Dendritic cell treated with granulocyte-macrophage colony-stimulating factor and Interleukin-4, amounts not matched to agents 40 ng/mL and 50 ng/mL, for 4 days (primary cell): ENCODE measurements at regions not wholly inside any gene's neighbourhood (a gene's known extent, or its start where the extent isn't known, plus 50 kb on each side); places are given as distances from the start of the nearest gene placed in this dataset.
"Not testable (repeated sequence)": the region's sequence is repeated elsewhere in the genome, so short reads cannot be mapped to it uniquely, and the experiment has no call there.

Source experiments
- H3K27ac Mint-ChIP-seq: one replicate; pipeline ENCODE4 v1.8.0; 2022; ENCODE audit warnings: mild to moderate bottlenecking, mixed read lengths
- H3K27me3 Mint-ChIP-seq: one replicate; pipeline ENCODE4 v1.8.0; 2022; ENCODE audit warnings: mild to moderate bottlenecking, mixed read lengths
- H3K36me3 Mint-ChIP-seq: one replicate; pipeline ENCODE4 v1.8.0; 2022; ENCODE audit warnings: low read depth, mixed read lengths
- H3K4me1 Mint-ChIP-seq: one replicate; pipeline ENCODE4 v1.8.0; 2022; ENCODE audit warnings: low read depth, mixed read lengths
- H3K4me3 Mint-ChIP-seq: one replicate; pipeline ENCODE4 v1.8.0; 2022; ENCODE audit warnings: mild to moderate bottlenecking, moderate library complexity, mixed read lengths
- H3K9me3 Mint-ChIP-seq: one replicate; pipeline ENCODE4 v1.8.0; 2022; ENCODE audit warnings: mixed read lengths
- intact Hi-C: fragments of 100-400 bp; cut with micrococcal nuclease; formaldehyde crosslinking; loops from one replicate; pipeline ENCODE4 v1.15.0; 2022

DNA sequence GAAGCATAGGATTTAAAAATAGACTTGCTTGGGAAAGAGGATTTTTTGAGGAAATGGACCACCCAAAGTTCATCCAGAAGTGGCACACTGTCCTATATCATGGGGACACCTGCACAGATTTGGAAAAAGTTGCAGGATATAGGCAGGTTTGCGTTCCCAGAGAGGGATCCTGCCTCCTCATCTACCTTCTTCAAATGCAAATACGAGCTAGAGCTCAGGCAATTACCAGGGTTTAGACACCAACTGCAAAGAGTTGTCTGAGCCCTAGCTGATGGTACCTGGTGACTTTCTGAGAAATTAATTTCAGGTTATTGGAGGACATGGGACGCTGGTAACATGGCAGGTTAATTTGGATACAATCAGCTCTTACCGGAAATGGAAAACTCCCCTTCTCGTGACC lies 423.7 kb upstream of the MTPN start:
- H3K27ac Mint-ChIP-seq, result no peak overlapping the region
- H3K27me3 Mint-ChIP-seq, result no peaks in the 10 kb centered on the region
- intact Hi-C loops, result no loop called here
- no peaks in the 10 kb centered on the region for H3K4me1 Mint-ChIP-seq
- no peaks in the 10 kb centered on the region for H3K9me3 Mint-ChIP-seq
- no peaks in the 10 kb centered on the region for H3K36me3 Mint-ChIP-seq
- H3K4me3 Mint-ChIP-seq, result no peak overlapping the region

DNA sequence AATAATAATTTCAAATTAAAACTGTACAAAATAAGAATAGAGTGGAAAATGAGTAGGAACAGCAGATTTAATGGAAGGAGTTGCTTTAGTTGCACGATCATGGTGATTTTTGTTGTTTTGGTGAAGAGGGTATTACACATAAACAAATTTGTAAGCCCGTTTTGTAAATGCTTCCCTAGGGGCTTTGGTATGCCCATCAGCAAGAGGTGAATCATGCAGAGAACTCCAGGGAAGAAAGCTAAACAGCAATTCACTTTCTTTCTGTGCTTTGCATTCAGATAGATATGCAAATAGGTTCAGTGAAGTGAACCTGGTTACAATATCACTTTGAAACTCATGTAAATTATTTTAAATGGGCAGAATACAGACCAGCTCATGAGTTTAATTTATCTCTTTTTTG lies 422.2 kb upstream of the MTPN start:
- Mint-ChIP-seq H3K27ac (no peak overlapping the region), H3K36me3 (no peaks in the 10 kb centered on the region), H3K4me1 (no peaks in the 10 kb centered on the region), H3K27me3 (no peaks in the 10 kb centered on the region), H3K9me3 (no peaks in the 10 kb centered on the region), H3K4me3 (no peak overlapping the region)
- intact Hi-C loops, result no loop called here

DNA sequence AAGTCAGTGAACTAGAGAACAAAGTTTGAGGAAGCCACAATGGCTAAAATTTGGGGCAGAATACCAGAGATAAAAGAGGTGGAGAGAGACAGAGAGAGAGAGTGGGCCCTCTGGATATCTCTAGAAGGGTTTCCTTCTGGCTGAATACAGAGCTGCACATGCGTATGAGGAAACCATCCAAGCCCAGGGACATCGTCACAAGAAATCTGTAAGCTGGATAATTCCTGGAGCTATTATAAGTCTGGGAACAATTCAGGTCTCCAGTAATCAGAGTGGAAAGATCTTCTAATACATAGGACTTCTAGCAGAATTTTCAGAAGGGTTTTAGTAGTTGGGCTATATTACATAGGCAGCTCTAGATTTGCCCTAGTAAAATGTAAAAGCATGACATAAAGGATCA lies 415.7 kb upstream of the MTPN start:
- Mint-ChIP-seq H3K4me1 (no peaks in the 10 kb centered on the region), H3K9me3 (no peaks in the 10 kb centered on the region), H3K36me3 (no peaks in the 10 kb centered on the region), H3K4me3 (no peak overlapping the region), H3K27ac (no peak overlapping the region), H3K27me3 (no peaks in the 10 kb centered on the region)
- intact Hi-C loops, result no loop called here

DNA sequence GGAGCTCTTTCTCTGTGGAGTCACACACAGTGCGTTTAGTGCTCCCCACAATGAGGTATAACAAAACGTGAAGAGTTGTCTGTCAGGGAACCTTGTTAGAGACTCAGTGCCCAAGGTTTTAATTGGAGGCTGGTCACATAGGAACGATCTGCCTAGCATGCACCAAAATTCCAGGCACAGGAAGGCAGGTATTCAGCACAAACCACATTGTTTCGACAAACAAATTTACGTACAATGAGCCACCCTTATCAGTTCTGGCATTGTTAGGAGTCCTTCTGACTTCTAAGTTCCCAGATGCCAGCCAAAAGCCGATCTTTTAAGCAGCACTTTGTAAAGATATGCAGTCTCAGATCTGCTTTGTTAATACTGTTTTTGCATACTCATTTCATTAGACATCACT lies 414.2 kb upstream of the MTPN start:
- H3K36me3 Mint-ChIP-seq, result no peaks in the 10 kb centered on the region
- H3K27ac Mint-ChIP-seq, result no peak overlapping the region
- intact Hi-C loops, result no loop called here
- no peaks in the 10 kb centered on the region for H3K9me3 Mint-ChIP-seq
- H3K27me3 Mint-ChIP-seq, result no peaks in the 10 kb centered on the region
- H3K4me1 Mint-ChIP-seq, result no peaks in the 10 kb centered on the region
- no peak overlapping the region for H3K4me3 Mint-ChIP-seq

DNA sequence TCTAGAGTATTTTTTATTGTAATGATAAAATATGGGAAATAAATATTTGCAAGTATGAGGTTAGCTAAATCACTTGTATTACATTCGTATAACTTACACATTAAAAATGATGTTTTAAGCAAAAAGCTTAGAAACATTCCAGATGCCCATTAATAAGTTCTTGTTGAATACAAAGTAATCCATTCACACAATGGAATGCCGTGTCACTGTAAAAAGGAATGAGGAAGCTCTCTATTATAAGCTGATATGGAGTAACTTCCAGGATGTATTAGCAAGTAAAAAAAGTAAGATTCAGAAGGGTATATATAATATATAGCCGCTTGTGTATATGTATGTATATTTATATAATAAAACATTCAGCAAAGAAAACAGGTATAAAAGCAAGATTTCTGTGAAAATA lies 412.8 kb upstream of the MTPN start:
- Mint-ChIP-seq H3K27me3 (no peaks in the 10 kb centered on the region), H3K4me1 (no peaks in the 10 kb centered on the region), H3K9me3 (no peaks in the 10 kb centered on the region), H3K36me3 (no peaks in the 10 kb centered on the region), H3K27ac (no peak overlapping the region), H3K4me3 (no peak overlapping the region)
- intact Hi-C loops, result no loop called here

DNA sequence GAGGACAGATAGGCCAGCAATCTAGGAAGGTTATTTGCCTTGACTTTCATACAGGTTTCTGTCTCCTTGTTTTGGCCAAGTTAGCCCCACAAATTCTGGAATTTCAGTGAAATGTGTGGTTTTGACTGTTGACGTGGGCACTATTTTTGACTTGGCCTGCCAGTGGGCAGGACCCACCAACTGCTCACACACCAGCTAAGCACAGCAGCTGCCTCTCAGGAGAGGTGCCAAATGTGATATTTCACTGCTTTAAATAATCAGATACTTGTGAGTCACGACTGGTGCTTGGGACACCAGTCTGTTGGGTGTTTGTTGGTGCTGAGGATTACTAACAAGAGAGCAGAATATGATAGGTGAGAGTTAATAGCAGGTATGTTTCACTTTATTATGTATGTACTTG lies 409.7 kb upstream of the MTPN start:
- Mint-ChIP-seq H3K4me1 (no peaks in the 10 kb centered on the region), H3K4me3 (no peak overlapping the region), H3K9me3 (no peaks in the 10 kb centered on the region), H3K36me3 (no peaks in the 10 kb centered on the region), H3K27me3 (no peaks in the 10 kb centered on the region), H3K27ac (no peak overlapping the region)
- intact Hi-C loops, result no loop called here

DNA sequence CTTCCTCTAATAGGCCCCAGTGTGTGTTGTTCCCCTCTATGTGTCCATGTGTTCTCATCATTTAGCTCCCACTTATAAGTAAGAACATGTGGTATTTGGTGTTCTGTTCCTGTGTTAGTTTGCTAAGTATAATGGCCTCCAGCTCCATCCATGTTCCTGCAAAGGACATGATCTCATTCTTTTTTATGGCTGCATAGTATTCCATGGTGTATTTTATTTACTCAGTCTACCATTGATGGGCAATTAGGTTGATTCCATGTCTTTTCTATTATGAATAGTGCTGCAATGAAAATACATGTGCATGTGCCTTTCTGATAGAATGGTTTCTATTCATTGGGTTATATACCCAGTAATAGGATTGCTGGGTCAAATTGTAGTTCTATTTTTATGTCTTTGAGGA lies 394.2 kb upstream of the MTPN start:
- H3K27me3 Mint-ChIP-seq, intact Hi-C loops, H3K9me3 Mint-ChIP-seq, H3K4me1 Mint-ChIP-seq, H3K27ac Mint-ChIP-seq, H3K4me3 Mint-ChIP-seq, H3K36me3 Mint-ChIP-seq: not testable (repeated sequence)

DNA sequence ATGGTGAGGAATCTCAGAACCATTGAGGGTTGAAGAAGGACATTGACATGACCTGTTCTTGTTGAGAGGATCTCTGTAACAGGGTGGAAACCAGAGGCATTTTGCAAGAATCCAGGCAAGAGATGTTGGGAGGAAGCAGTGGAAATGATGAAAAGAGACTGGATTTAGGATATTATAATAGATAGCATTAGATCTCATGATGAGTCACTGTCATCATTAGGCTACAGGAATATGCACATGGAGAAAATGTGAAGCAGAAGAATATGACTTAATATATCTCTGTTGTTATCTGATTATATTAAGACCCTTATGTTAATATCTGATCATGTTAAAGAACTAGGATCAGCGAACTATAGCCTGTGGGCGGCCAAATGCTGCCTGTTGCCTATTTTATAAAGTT lies 393.0 kb upstream of the MTPN start:
- intact Hi-C loops, result no loop called here
- no peaks in the 10 kb centered on the region for H3K4me1 Mint-ChIP-seq
- H3K9me3 Mint-ChIP-seq, result no peaks in the 10 kb centered on the region
- no peak overlapping the region for H3K27ac Mint-ChIP-seq
- H3K4me3 Mint-ChIP-seq, result no peak overlapping the region
- H3K27me3 Mint-ChIP-seq, result no peaks in the 10 kb centered on the region
- no peaks in the 10 kb centered on the region for H3K36me3 Mint-ChIP-seq

DNA sequence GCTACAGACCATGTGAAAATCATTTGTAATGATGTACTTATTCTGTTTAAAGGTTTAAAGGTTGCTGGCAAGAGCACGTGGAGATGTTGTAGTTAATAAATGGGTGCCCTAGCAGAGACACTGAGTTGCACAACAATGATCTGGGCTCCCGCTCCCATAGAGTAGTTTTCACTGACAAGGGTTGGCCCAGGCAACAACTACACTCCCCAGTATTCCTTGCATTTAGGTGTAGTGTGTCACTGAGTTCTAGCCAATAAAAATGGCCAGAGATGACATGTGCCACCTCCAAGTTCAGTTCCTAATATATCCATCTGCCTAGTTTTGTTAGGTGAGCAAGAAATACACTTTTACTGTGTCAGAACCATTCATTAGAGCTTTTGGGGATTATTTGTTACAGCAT lies 392.1 kb upstream of the MTPN start:
- Mint-ChIP-seq H3K27ac (no peak overlapping the region), H3K36me3 (no peaks in the 10 kb centered on the region), H3K27me3 (no peaks in the 10 kb centered on the region), H3K4me1 (no peaks in the 10 kb centered on the region), H3K4me3 (no peak overlapping the region), H3K9me3 (no peaks in the 10 kb centered on the region)
- intact Hi-C loops, result no loop called here

DNA sequence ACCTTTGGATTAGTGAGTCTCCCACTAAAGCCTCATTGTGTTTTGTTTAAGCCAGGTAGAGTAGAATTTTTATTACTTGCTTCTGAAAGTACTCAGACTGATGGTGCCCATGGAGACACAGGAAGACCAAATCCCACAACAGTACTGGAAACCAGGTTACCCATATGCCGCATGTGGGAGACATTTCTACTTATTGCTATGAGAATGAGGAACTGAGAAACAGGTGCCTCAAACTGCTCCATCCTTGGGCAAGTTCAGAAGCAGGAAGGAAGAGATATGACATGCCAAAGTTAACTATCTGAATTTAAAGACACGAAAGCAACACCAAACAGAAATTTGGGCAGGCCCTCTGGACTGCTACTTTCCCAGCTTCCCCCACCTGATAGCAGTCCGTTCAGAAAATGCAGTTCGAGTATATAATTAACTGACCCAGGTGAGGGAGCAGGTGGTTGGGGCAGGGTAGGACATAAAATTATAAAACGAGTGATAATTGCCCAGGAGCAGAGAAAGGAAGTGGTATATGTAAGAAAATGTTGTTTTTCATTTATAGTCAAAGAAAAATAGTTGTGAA lies 382.3 kb upstream of the MTPN start:
- H3K36me3 Mint-ChIP-seq, result no peaks in the 10 kb centered on the region
- no peaks in the 10 kb centered on the region for H3K27me3 Mint-ChIP-seq
- H3K4me3 Mint-ChIP-seq, result no peak overlapping the region
- intact Hi-C loops, result no loop called here
- peaks cover 20% of the 10 kb centered on the region for H3K9me3 Mint-ChIP-seq
- H3K27ac Mint-ChIP-seq, result no peak overlapping the region
- H3K4me1 Mint-ChIP-seq, result no peaks in the 10 kb centered on the region

DNA sequence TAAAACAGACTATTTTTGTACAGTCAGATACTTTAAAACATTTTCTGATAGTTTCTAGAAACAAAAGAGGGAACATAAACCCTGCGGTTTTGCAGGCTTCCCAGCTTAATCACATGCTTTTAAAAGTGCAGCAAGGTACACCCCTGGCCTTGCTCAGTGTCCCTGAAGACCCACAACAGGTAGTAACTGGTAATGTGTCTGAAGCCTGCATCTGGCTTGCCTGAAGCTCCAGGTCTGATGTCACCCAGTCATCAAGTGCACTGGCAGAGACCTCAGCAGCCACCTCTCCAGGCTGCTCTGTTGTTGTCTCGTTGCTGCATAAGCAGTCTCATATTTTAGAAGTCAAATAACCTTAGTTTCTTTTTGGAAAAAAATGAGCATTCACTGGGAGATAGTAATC lies 376.1 kb upstream of the MTPN start:
- H3K27me3 Mint-ChIP-seq, result no peaks in the 10 kb centered on the region

DNA sequence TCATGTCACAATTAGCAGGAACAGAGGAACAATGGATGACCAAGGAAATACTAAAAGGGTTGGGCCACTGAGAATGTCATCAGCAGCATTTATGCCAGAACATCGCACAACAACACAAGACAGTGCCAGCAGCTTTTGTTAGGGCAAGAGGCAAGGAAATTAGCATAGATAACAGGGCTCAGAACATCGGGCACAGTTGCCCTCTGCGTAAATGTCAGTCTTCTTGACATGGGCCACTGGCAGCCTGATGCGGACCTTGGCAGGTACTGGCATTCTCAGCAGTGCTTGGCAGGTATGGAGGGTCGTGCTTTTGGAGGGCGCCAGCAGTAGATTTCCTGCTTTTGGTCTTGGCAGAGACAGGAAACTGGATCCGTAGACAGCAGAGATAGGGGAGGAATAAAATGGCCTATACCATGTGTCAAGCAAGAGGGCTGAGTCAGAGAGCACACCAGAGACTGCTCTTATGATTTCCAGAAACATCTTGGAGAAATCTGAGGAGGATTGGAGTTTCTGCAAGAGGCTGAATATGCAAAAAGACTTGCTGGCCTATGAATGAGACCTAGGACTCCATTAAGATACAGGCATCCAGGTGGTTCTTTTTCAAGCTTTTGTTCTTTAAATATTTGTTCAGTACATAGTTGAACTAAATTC lies 371.5 kb upstream of the MTPN start:
- intact Hi-C loops, result no loop called here
- H3K27ac Mint-ChIP-seq, result no peak overlapping the region

More for the DNA sequence above, 376.1 kb upstream of the MTPN start:
- H3K36me3 Mint-ChIP-seq, result no peaks in the 10 kb centered on the region
- no peak overlapping the region for H3K4me3 Mint-ChIP-seq
- intact Hi-C loops, result no loop called here
- no peaks in the 10 kb centered on the region for H3K4me1 Mint-ChIP-seq
- no peak overlapping the region for H3K27ac Mint-ChIP-seq
- peaks cover 2% of the 10 kb centered on the region for H3K9me3 Mint-ChIP-seq

DNA sequence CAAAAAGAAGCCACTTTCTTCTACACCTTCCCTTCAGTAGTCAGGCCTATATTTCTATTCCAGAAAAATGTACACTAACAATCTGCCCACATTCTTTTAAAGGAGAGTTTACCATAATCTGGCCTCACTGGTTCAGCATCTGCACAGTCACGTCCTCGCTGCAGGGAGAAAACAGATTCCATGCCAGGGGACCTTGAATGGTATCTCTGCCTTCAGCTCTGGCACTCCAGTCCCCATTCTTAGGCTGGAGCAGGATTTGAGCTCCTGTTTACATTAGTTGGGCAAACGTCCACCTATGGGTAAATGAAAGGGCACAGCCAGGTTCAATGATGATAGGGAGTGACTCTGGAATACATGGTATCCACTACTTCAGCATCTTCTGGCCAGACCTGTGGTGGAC lies 371.0 kb upstream of the MTPN start:
- Mint-ChIP-seq H3K36me3 (no peaks in the 10 kb centered on the region), H3K27ac (no peak overlapping the region), H3K27me3 (no peaks in the 10 kb centered on the region), H3K9me3 (peaks cover 8% of the 10 kb centered on the region), H3K4me1 (no peaks in the 10 kb centered on the region), H3K4me3 (no peak overlapping the region)
- intact Hi-C loops, result no loop called here

More for the DNA sequence above, 371.5 kb upstream of the MTPN start:
- Mint-ChIP-seq H3K9me3 (peaks cover 8% of the 10 kb centered on the region), H3K4me1 (no peaks in the 10 kb centered on the region), H3K27me3 (no peaks in the 10 kb centered on the region), H3K4me3 (no peak overlapping the region), H3K36me3 (no peaks in the 10 kb centered on the region)

DNA sequence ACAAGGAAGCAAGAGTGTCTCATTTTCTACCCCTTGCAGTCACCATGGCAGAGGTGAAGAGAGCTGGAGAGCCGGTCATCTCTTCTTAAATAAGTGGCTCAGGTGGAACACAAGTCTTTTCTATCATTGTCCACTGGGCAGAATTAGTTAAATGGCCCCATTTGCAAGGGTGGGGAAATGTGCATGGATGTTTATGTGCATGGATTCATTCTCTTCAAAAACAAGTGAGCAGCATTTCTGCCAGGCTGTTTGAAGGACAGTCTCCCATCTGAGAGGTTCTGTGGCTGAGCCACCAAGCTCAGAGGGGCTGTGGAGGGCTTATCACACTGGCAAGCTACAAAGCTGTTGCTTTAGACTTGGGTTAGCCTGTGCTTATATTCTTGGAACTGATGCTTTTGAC lies 370.3 kb upstream of the MTPN start:
- H3K4me3 Mint-ChIP-seq, result no peak overlapping the region
- H3K36me3 Mint-ChIP-seq, result no peaks in the 10 kb centered on the region
- intact Hi-C loops, result no loop called here
- H3K4me1 Mint-ChIP-seq, result no peaks in the 10 kb centered on the region
- H3K27ac Mint-ChIP-seq, result no peak overlapping the region
- H3K9me3 Mint-ChIP-seq, result peaks cover 8% of the 10 kb centered on the region
- H3K27me3 Mint-ChIP-seq, result no peaks in the 10 kb centered on the region

DNA sequence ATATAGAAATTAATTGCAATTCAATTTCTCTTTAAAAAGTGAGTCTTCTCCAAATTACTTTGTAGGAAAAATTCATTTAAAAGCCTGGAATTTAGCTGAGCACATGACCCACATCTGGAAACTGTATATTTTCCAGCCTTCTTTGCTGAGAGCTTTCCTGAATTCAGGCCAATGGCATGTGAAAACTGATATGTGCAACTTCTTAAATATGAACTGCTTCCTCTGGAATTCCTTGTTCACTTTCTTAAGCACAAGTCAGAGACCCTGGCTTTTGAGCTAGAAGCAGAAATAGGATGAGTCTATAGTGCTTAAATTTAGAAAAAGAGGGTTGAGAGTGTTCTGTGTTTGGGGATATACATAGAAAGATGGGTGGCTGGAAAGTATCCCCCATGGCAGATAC lies 365.1 kb upstream of the MTPN start:
- peaks cover 13% of the 10 kb centered on the region for H3K9me3 Mint-ChIP-seq
- intact Hi-C loops, result no loop called here

More for the DNA sequence above, 365.1 kb upstream of the MTPN start:
- H3K36me3 Mint-ChIP-seq, result no peaks in the 10 kb centered on the region
- no peak overlapping the region for H3K27ac Mint-ChIP-seq
- no peak overlapping the region for H3K4me3 Mint-ChIP-seq
- H3K4me1 Mint-ChIP-seq, result no peaks in the 10 kb centered on the region
- no peaks in the 10 kb centered on the region for H3K27me3 Mint-ChIP-seq
